ENCODE measurements at regions not wholly inside any gene's neighbourhood (a gene's known extent, or its start where the extent isn't known, plus 50 kb on each side); places are given as distances from the start of the nearest gene placed in this dataset.

DNA sequence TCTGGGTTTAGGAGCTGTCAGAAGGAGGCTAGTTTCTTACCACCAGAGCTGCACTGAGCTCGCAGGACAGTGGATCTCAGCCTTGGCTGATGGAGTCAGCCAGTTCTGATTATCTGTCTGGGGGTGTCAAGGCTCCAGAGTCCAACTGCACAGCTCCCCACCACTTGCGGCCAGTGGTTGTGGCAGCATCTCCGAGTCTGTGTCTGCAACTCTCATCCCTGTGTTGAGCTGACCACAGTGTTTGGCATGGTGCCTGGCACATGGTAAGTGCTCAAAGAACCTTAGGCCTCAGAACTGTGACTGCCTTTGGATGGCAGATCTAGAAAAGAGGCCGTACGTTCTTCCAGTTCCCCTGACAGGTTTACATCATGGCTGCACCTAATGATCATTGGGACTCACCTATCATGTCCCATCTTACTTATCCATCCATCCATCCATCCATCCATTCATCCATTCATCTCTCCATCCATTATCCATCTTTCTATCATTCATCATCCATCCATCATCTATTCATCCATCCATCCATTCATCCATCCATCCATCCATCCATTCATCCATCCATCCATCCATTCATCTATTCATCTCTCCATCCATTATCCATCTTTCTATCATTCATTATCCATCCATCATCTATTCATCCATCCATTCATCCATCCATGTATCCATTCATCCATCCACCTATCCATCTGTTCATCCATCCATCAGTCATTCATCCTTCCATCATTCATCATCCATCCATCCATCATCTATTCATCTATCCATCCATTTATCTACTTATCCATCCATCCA, 114.5 kb downstream of the CRYAA start:
- no peaks in the 10 kb centered on the region for H3K27me3 ChIP-seq (replicated peaks; ENCODE audit: control insufficient read depth, insufficient read depth, low read length, poor library complexity, severe bottlenecking)
- H3K4me1 ChIP-seq (ENCODE audit: control insufficient read depth, insufficient read depth, low read length, poor library complexity, severe bottlenecking) = no peaks in the 10 kb centered on the region
- no peak overlapping the region for H3K4me3 ChIP-seq (ENCODE audit: insufficient read depth, low read depth, low read length, poor library complexity, severe bottlenecking)
- no peak overlapping the region for H3K27ac ChIP-seq (ENCODE audit: insufficient read depth, low read length, poor library complexity, severe bottlenecking)
- H3K9me3 ChIP-seq (ENCODE audit: control insufficient read depth, low read length) = no peaks in the 10 kb centered on the region
- no peak for DNase-seq
- H3K36me3 ChIP-seq (ENCODE audit: control insufficient read depth, insufficient read depth, low read length) = no peaks in the 10 kb centered on the region

DNA sequence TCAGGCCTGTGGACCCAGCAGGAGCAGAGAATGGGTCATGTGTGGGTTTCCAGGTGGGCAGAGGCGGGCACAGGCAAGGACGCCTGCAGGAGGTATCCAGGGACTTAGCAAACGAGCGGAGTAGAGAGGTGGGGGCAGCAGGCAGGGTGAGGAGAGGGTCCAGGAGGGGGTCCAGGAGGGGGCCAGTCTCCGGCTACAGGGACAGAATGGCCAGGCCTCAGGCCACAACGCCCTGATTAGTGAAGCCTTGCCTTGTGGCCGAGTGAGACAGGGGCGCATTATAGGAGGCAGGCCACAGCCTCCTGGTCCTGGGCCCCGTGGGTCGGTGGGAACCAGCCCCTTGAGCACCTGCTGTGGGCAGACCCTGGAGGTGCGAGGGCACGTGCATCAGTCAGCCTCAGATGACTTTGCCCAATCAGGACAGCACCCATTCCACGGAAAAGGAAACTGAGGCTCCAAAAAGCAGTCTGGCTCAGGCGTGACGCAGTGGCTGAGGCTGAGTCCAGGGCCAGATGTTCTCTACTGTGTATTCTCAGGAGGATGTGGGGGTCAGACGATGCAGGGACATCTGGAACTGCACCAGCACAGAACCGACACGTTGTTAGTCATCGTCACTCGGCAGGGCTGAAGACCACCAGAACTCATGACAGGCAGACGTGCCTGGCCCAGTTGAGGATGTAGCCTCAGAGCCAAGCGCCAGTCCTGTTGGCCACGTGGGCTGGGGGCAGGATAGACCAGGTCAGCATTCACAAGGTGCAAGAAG, 113.7 kb downstream of the CRYAA start:
- no peaks in the 10 kb centered on the region for H3K4me1 ChIP-seq (ENCODE audit: control insufficient read depth, insufficient read depth, low read length, poor library complexity, severe bottlenecking)
- H3K9me3 ChIP-seq (ENCODE audit: control insufficient read depth, low read length) = no peaks in the 10 kb centered on the region
- no peaks in the 10 kb centered on the region for H3K36me3 ChIP-seq (ENCODE audit: control insufficient read depth, insufficient read depth, low read length)
- no peak overlapping the region for H3K4me3 ChIP-seq (ENCODE audit: insufficient read depth, low read depth, low read length, poor library complexity, severe bottlenecking)
- no peak overlapping the region for H3K27ac ChIP-seq (ENCODE audit: insufficient read depth, low read length, poor library complexity, severe bottlenecking)
- no peaks in the 10 kb centered on the region for H3K27me3 ChIP-seq (replicated peaks; ENCODE audit: control insufficient read depth, insufficient read depth, low read length, poor library complexity, severe bottlenecking)
- DNase-seq = no peak

DNA sequence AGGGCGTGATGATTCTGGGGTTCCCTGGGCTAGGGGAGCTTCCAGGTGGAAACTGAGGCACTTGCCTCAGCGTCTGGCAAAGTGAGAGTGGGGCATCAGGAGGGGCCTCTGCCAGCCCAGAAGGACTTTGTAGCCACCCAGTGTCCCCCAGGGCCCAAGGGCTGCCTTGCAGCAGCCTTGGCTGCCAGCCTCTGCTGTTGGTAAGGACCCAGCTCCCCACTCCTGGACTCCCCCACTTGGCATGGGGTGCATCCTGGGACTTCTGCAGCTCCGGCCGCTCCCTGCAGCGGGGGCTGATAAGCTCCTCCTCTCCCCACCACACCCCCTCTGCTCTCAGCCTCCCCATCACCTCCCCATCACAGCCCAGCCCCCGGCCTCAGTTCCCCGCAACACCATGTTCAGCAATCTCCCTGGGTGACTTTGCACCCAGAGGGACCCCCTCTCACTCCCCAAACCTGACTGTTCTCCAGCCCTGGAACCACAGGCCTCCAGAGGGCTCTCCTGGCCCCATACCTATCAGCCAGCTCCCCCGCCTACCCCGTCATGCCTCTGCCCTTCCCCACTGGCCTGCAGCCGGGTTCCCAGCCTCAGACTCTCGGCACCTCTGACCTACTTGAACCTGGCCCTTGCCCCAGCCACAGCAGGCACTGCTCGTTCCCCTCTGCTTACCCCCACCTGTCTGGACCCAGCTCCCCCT, 113.0 kb downstream of the CRYAA start:
- Histone ChIP-seq H3K4me3 (ENCODE audit: insufficient read depth, low read depth, low read length, poor library complexity, severe bottlenecking) (no peak overlapping the region), H3K27ac (ENCODE audit: insufficient read depth, low read length, poor library complexity, severe bottlenecking) (no peak overlapping the region), H3K27me3 (replicated peaks; ENCODE audit: control insufficient read depth, insufficient read depth, low read length, poor library complexity, severe bottlenecking) (no peaks in the 10 kb centered on the region), H3K36me3 (ENCODE audit: control insufficient read depth, insufficient read depth, low read length) (no peaks in the 10 kb centered on the region), H3K4me1 (ENCODE audit: control insufficient read depth, insufficient read depth, low read length, poor library complexity, severe bottlenecking) (no peaks in the 10 kb centered on the region), H3K9me3 (ENCODE audit: control insufficient read depth, low read length) (no peaks in the 10 kb centered on the region)
- no peak for DNase-seq

DNA sequence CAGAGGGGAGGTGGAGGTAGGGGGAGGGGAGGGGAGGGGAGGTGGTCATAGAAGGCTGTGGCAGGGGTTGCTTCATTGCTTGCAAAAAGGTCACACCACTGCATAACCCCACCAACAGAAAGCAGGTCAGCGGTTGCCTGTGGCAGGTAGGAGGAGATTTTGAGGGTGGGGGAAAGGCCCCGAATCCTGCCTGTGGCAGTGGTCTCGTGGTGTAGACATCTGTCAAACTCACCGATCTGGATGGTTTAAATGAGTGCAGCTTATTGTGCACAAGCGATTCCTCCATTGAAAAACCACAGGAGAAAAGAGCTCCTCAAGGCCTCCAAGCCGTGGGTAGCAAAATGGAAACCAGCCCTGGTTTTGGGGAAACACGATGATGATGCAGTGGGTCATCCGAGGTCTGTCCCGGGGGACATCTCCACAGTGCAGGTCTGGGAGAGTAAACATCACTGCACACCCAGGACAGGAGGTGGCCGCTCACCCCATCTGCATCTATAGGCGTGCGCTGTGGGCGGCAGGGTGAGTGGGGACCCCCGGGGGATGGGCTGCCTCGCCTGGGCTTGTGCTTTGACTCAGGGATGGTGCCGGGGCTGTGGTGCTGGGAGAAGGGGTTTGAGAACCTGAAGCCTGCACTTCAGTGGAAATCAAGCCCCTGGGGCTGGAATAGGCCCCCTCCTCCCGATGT, 112.3 kb downstream of the CRYAA start:
- Histone ChIP-seq H3K9me3 (ENCODE audit: control insufficient read depth, low read length) (no peaks in the 10 kb centered on the region), H3K36me3 (ENCODE audit: control insufficient read depth, insufficient read depth, low read length) (no peaks in the 10 kb centered on the region), H3K4me3 (ENCODE audit: insufficient read depth, low read depth, low read length, poor library complexity, severe bottlenecking) (no peak overlapping the region), H3K27me3 (replicated peaks; ENCODE audit: control insufficient read depth, insufficient read depth, low read length, poor library complexity, severe bottlenecking) (no peaks in the 10 kb centered on the region), H3K27ac (ENCODE audit: insufficient read depth, low read length, poor library complexity, severe bottlenecking) (no peak overlapping the region), H3K4me1 (ENCODE audit: control insufficient read depth, insufficient read depth, low read length, poor library complexity, severe bottlenecking) (no peaks in the 10 kb centered on the region)
- no peak for DNase-seq

DNA sequence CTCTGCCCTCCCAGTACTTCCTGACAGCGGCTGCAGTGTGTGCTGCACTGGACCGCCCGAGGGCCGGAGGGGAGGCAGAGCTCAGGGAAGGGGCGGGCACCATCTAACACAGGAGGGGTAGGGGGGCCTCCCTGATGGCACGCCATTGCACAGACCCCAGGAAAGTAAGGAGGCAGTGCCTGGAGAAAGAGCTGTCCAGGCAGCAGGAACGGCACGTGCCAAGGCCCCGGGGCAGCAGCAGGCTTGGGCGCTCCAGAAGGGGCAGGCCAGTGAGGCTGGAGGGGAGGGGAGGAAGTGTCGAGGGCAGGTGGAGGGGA, 110.7 kb downstream of the CRYAA start:
- Histone ChIP-seq H3K4me3 (ENCODE audit: insufficient read depth, low read depth, low read length, poor library complexity, severe bottlenecking) (no peak overlapping the region), H3K27ac (ENCODE audit: insufficient read depth, low read length, poor library complexity, severe bottlenecking) (no peak overlapping the region), H3K4me1 (ENCODE audit: control insufficient read depth, insufficient read depth, low read length, poor library complexity, severe bottlenecking) (no peaks in the 10 kb centered on the region), H3K36me3 (ENCODE audit: control insufficient read depth, insufficient read depth, low read length) (no peaks in the 10 kb centered on the region), H3K27me3 (replicated peaks; ENCODE audit: control insufficient read depth, insufficient read depth, low read length, poor library complexity, severe bottlenecking) (peaks cover 8% of the 10 kb centered on the region), H3K9me3 (ENCODE audit: control insufficient read depth, low read length) (no peaks in the 10 kb centered on the region)
- DNase-seq = no peak

DNA sequence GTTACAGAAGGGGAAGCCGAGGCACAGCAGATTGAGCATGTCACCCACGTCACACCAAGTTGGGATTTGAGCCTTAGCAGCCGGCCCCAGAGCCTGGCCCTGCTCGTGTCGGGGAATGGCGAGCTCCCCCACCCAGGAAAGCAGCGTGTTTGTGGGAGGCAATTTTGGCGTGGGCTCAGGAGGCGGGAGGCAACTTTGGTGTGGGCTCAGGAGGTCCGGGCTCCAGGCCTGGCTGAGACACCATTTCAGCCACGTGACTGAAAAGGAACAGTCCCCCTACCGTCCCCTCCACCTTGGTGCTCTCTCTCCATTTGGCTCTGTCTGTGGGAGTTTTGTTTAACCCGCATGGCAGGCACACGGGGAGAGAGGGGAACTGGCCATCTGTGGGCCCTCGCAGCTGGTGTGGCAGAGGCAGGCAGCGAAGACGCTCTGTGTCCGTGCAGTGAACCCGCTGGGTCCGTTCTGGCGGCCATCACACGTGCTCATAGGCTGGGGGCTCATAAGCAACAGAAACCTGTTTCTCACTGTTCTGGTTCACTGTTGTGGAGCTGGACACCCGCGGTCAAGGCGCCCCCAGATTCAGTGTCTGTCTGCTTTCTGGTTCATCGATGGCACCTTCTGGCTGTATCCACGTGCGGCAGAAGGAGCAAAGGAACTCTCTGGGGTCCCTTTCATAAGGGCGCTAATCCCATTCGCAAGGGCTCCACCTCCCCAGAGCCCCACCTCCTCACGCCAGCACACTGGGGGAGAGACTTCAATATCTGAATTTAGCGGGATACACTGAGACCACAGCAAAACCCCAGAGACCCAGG, 110.2 kb downstream of the CRYAA start:
- H3K36me3 ChIP-seq (ENCODE audit: control insufficient read depth, insufficient read depth, low read length) = no peaks in the 10 kb centered on the region
- H3K4me3 ChIP-seq (ENCODE audit: insufficient read depth, low read depth, low read length, poor library complexity, severe bottlenecking) = no peak overlapping the region
- H3K9me3 ChIP-seq (ENCODE audit: control insufficient read depth, low read length) = no peaks in the 10 kb centered on the region
- H3K27me3 ChIP-seq (replicated peaks; ENCODE audit: control insufficient read depth, insufficient read depth, low read length, poor library complexity, severe bottlenecking) = peaks cover 12% of the 10 kb centered on the region
- no peak overlapping the region for H3K27ac ChIP-seq (ENCODE audit: insufficient read depth, low read length, poor library complexity, severe bottlenecking)
- no peaks in the 10 kb centered on the region for H3K4me1 ChIP-seq (ENCODE audit: control insufficient read depth, insufficient read depth, low read length, poor library complexity, severe bottlenecking)
- no peak for DNase-seq

DNA sequence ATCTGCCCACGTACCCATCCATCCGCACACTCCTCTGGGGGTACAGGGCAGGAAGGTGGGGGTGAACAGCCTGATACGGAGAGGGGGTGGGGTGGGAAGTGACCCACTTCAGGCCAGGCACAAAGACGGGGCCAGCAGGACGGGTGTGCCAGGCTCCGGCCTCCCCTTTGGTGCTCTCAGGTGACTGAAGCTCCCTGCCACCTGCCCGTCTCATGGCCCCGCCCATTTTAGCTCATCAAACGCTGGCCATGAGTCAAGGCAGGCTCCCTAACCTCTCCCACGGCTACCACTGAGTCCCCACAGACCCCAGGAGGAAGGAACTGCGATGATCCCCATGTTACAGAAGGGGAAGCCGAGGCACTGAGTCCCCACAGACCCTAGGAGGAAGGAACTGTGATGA, 109.6 kb downstream of the CRYAA start:
- DNase-seq = no peak
- no peak overlapping the region for H3K27ac ChIP-seq (ENCODE audit: insufficient read depth, low read length, poor library complexity, severe bottlenecking)
- H3K4me1 ChIP-seq (ENCODE audit: control insufficient read depth, insufficient read depth, low read length, poor library complexity, severe bottlenecking) = no peaks in the 10 kb centered on the region
- no peaks in the 10 kb centered on the region for H3K9me3 ChIP-seq (ENCODE audit: control insufficient read depth, low read length)
- H3K27me3 ChIP-seq (replicated peaks; ENCODE audit: control insufficient read depth, insufficient read depth, low read length, poor library complexity, severe bottlenecking) = peaks cover 12% of the 10 kb centered on the region
- no peak overlapping the region for H3K4me3 ChIP-seq (ENCODE audit: insufficient read depth, low read depth, low read length, poor library complexity, severe bottlenecking)
- no peaks in the 10 kb centered on the region for H3K36me3 ChIP-seq (ENCODE audit: control insufficient read depth, insufficient read depth, low read length)

DNA sequence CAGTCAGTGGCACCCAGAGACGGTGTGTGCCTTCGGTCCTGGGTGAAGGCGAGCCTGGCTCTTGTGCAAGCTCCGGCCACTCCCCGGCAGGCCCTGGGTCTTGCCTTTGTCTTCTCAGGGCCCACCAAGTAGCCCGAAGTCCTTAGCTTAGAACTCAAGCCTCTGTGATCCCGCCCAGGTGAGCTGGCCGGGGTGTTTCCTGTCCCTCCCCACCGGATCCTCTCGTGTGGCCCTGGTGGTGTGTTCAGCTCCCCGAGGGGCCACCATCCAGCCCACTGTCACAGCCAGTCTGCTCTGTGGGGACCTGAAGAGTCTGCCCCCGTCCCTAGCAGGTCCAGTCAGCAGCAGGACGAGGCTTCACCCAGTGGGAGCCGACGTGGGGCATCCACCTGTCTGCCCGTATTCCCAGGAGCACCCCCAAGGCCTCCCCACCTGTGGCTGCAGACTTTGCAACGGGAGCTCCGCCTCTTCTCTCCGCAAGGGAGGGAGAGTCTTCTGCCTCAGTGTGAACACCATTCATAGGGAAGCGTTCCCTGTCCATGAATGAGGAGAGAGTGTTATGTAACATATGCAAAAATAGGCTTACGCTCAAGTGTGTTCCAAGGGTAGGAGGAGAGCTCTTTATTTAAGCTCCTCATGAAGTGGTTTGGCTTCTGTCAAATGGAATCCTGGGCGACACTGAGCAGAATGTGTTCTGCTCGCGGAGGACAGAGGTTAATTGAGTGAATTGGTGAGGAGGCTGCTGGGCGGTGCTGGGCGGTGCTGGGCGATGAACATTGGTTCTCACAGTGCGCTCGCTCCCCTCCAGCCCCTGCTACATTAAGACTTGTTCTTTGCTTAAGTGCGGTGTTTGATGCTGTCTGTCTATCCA, 108.9 kb downstream of the CRYAA start:
- DNase-seq = no peak
- H3K9me3 ChIP-seq (ENCODE audit: control insufficient read depth, low read length) = no peaks in the 10 kb centered on the region
- peaks cover 12% of the 10 kb centered on the region for H3K27me3 ChIP-seq (replicated peaks; ENCODE audit: control insufficient read depth, insufficient read depth, low read length, poor library complexity, severe bottlenecking)
- H3K36me3 ChIP-seq (ENCODE audit: control insufficient read depth, insufficient read depth, low read length) = no peaks in the 10 kb centered on the region
- no peak overlapping the region for H3K27ac ChIP-seq (ENCODE audit: insufficient read depth, low read length, poor library complexity, severe bottlenecking)
- H3K4me3 ChIP-seq (ENCODE audit: insufficient read depth, low read depth, low read length, poor library complexity, severe bottlenecking) = no peak overlapping the region
- H3K4me1 ChIP-seq (ENCODE audit: control insufficient read depth, insufficient read depth, low read length, poor library complexity, severe bottlenecking) = no peaks in the 10 kb centered on the region

DNA sequence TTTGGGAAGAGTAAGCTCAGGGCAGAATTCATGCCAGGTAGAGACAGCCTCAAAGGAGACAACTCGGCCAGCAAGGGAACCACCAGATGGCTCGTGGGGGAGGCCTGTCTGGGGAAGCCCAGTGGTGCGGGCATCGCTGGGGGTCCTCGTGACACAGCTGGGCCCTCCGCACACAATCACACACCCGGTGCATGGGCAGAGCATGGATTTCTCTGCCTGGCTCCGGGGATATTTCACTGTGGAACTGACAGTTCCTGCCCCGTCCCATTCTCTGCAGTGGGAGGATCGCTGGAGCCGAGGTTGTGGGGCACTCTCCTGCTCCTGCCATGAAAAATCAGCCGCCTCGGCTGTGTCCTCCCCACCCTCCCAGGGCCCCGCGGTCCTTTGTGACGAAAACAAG, 108.0 kb downstream of the CRYAA start:
- H3K27ac ChIP-seq (ENCODE audit: insufficient read depth, low read length, poor library complexity, severe bottlenecking) = no peak overlapping the region
- H3K4me3 ChIP-seq (ENCODE audit: insufficient read depth, low read depth, low read length, poor library complexity, severe bottlenecking) = no peak overlapping the region
- H3K27me3 ChIP-seq (replicated peaks; ENCODE audit: control insufficient read depth, insufficient read depth, low read length, poor library complexity, severe bottlenecking) = peaks cover 12% of the 10 kb centered on the region
- no peaks in the 10 kb centered on the region for H3K36me3 ChIP-seq (ENCODE audit: control insufficient read depth, insufficient read depth, low read length)
- H3K4me1 ChIP-seq (ENCODE audit: control insufficient read depth, insufficient read depth, low read length, poor library complexity, severe bottlenecking) = no peaks in the 10 kb centered on the region
- no peak for DNase-seq
- no peaks in the 10 kb centered on the region for H3K9me3 ChIP-seq (ENCODE audit: control insufficient read depth, low read length)
